NCI-H187 treated with DMSO at 0.1 percent for 48 hours (cell line): ENCODE measurements at regions not wholly inside any gene's neighbourhood (a gene's known extent, or its start where the extent isn't known, plus 50 kb on each side); places are given as distances from the start of the nearest gene placed in this dataset.

Source experiments
- DNase-seq: peaks from one replicate; lab custom pipeline; 2025; lab: John Stamatoyannopoulos, UW

GRCh38 chr19:28288572-28289264 lies 924.2 kb downstream of the UQCRFS1 start:
- no peak for DNase-seq

DNA sequence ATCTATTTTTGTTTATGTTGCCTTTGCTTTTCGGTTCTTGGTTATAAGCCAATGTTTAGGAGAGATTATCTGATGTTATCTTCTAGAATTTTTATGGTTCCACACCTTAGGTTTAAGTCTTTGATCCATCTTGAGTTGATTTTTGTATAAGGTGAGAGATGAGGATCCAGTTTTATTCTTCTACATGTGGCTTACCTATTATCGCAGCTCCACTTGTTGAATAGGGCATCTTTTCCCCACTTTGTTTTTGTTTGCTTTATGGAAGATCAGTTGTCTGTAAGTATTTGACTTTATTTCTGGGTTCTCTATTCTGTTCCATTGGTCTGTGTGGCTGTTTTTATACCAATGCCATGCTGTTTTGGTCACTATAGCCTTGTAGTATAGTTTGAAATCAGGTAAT lies 927.0 kb downstream of the UQCRFS1 start:
- no peak for DNase-seq

- DNase-seq: no peak
Measured at GRCh38 chr19:28285078-28285477, 927.9 kb downstream of the UQCRFS1 start.

DNA sequence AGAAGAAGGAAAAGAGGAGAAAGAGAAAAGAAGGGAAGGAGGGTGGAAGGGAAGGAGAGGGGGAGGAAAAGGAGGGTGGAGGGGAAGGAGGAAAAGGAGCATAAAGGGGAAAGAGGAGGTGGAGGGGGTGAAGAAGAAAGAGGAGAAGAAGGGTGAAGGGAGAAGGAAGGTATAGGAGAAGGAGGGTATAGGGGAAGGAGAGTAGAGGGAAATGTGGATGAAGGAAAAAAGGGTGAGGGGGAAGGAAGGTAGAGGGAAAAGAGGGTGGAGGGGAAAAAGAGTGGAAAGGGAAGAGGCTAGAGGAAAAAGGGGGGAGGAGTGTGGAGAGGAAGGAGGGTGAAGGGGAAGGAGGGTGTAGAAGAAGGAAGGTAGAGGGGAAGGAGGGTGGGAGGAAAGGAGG lies 928.6 kb downstream of the UQCRFS1 start:
- DNase-seq: no peak

GRCh38 chr19:28283592-28283991 lies 929.4 kb downstream of the UQCRFS1 start:
- DNase-seq: no peak

- no peak for DNase-seq
Measured at GRCh38 chr19:28281676-28282075, 931.3 kb downstream of the UQCRFS1 start.

DNA sequence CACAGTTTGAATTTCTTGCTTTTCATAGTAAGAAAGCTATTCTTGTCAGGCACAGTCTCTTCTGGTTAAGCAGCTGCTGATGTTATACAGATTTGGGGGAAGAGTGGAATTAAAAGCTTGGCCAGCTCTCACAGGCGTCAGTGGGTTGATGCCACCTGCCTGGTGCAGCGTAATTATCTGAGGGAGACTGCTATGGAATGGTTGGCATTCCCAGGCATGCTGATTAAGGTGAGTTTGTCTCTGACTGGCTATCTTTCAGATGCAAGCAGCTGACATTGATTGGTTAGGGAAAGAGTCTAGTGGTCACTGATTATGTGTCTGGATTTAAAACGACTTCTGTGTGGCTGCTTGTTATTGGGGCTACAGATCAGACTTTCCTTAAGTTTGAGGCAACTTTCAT lies 948.4 kb downstream of the UQCRFS1 start:
- DNase-seq: no peak

DNA sequence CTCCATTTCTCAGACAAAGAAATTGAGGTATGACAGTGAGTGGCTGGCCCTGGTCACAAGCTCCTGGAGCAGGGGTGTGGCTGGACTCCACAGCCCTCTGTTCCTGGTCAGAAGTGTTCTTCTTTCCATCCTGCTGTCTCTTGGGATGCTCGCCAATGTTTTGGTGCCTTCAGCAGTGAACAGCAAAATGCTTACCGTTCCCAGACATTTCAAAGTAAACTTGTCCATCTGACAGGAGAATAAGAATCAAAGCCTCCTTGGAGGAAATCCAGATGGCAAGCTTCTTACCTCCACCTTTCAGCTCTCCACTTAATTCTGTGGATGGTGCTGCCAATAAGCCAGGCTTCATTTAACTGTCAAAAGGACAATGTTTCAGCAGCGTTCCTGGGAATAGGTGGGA lies 954.1 kb downstream of the UQCRFS1 start:
- DNase-seq: no peak

DNA sequence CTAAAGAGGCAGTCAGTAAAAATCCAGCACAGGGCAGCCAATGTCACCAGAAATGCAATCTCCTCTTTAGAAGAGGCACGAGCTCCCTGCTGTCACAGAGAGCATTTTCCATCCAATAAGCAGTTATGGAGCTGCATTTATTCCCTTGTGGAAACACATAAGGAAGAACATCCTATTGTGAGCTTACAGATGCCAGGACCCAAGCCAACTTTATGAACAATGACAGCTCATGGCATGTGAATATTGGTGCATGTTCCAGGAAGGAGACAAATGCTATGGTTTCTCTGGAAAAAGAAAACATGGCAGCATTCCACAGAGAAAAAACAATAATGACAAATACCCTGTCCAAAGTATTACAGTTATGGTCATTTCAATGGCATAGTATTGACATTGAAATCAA lies 955.6 kb downstream of the UQCRFS1 start:
- DNase-seq: no peak

DNA sequence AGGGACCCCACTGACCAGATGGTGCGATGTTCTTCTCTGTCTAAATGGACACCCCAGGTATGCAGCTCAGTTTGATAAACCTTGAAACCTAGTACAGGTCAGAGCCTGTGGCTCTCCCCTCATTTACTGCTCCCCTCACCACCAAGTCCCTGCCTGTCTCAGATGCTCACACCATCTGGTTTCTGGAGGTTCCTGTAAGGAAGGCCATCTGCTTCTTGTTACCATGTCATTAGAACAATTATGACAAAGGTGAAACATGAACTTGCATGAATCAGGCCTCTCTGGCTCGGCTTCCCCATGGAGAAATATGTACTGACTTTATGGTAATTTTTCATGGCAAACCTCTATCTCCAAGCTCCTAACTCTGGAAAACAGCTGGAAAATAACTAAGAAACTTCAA lies 965.7 kb downstream of the UQCRFS1 start:
- DNase-seq: no peak

- DNase-seq: no peak
Measured at GRCh38 chr19:28245937-28246336, 967.0 kb downstream of the UQCRFS1 start.

GRCh38 chr19:28244966-28245365 lies 968.0 kb downstream of the UQCRFS1 start:
- no peak for DNase-seq

- DNase-seq: no peak
Measured at GRCh38 chr19:28242317-28242927, 970.5 kb downstream of the UQCRFS1 start.

- DNase-seq: no peak
Measured at GRCh38 chr19:28239270-28239669, 973.7 kb downstream of the UQCRFS1 start.

DNA sequence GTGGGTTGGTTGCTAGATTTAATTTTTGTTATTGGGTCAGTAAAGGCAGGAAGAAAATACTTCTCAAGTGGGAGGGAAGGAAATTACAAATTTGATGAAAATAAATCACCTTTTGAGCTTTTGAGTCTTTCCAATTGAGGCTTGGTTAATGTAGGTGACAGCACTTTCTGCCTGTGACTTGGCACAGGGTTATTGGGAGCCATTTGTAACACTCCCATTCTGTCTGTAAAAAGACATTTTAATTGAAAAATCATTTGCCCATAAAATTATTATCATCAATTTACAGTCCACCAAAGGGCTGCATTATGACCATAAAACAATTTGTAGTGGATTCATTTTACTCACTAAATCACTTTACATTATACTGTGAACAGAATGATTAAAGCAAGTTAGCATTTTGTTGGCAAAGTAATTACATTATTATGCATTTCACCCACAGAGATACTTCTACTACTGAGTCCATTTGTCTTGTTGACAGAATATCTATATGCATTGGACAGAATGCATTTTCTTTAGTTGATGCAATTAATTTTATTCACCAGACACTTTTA lies 974.6 kb downstream of the UQCRFS1 start:
- DNase-seq: no peak

DNA sequence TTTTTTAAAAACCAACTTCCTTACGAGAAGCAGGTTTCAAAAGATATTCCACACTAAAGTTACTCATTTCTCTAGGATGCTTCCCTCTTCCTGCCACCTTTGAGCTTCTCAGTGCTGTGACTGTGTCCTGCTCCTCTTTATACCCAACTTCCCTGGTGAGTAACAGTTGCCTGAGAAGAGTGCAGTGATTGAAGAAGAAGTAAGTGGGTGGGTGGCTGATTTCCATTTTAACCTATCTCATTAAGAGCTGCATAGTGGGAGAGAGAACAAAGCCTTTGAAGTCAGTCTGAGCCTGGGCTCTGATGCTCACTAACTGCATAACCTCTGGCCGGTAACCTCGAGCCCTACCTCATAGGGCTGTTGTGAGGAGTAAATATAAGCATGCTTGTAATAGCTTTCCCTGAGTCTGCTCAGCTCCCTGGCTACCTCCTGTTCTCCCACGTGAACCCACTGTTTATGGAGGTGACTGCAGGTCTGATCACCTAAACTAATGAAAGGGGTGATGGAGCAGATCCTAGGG lies 977.3 kb downstream of the UQCRFS1 start:
- no peak for DNase-seq

GRCh38 chr19:28234637-28235036 lies 978.3 kb downstream of the UQCRFS1 start:
- DNase-seq: no peak

DNA sequence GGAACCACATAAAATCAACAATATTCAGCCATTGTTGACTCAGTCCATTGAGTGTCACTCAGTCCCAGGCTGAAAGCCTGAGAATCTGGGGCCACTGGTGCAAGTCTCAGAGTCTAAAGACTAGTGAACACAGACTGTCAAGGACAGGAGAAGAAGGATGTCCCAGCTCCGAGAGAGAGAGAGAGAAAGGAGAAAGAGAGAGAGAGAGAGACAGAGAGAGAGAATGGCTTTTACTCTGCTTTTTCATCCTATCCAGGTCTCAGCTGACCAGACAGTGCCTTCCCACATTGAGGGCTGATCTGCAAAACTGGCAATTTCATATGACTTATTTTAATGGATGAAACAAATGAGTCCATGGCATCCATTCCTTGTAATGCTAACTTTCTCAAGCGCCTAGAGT lies 984.1 kb downstream of the UQCRFS1 start:
- no peak for DNase-seq

- no peak for DNase-seq
Measured at GRCh38 chr19:28224441-28224840, 988.5 kb downstream of the UQCRFS1 start.

DNA sequence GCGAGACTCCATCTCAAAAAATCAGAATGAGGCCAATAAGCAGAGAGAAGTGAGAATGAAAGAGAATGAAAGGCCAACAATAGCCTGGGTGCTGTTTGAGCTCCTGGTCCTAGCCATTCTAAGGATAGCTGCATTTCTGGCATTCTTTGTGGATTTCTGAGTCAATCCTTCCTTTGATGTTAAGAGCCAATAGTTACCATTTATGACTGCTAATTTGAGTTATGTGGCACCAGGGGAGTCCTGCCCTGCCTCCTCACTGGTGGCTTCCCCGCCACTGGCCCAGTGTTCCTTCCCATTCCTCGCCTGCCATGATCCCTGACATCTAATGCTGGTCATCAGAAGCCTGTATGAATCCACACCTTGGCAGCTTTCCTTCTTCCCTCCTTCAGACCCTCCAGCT lies 991.2 kb downstream of the UQCRFS1 start:
- DNase-seq: no peak

DNA sequence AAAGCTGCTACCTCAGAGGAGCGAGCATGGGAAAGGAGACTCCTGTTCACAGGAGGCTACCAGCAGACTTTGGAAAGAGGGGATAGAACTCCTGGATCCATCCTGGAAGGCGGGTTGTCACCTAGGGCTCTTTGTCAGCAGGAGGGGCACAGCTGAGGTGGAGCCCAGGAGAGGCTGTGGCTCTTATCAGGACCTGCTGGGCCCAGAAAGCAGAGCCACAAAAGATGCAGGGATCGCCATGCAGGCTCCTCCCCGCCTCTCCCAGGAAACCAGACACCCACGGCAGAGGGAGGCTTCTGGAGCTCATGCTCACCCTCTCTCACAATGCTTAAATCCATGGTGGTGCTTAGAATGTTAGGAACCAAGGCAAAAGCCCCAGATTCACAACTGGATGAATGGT lies 994.2 kb downstream of the UQCRFS1 start:
- DNase-seq: no peak

GRCh38 chr19:28217022-28217421 lies 995.9 kb downstream of the UQCRFS1 start:
- DNase-seq: no peak

DNA sequence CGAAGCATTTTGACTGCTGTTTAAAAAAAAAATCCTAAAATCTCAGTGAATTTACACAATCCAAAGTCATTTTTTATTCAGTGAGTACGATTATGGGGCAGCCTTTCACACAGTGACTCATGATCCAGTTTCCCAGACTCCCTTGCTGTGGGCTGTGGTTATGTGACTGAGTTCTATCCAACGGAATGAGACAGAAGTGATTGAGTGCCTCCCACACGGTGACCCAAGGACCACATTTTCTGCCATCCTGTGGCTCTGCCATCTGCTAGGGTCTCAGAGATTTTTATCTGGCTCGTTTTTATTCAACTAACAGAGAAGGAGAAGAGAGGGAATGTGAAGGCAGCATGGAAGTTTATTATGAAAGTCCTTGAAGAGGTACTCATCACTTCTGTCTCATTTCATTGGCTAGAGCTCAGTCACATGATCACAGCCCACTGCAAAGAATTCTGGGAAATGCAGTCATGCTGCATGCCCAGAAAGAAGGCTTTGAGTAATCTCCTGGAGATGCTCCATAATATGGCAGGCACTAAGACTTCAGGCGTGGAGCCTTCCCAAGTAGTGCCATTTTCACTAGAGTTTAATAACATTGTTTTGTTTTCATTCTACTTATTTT lies 999.4 kb downstream of the UQCRFS1 start:
- no peak for DNase-seq
